GM10266 (cell line): ENCODE measurements at regions not wholly inside any gene's neighbourhood (a gene's known extent, or its start where the extent isn't known, plus 50 kb on each side); places are given as distances from the start of the nearest gene placed in this dataset.

Source experiments
- DNase-seq: peaks from one replicate; pipeline ENCODE4 v3.0.0; 2012; ENCODE audit errors: extremely low spot score
- CTCF ChIP-seq: IDR thresholded peaks from 2 replicates; pipeline ENCODE4 v1.5.1; 2012; ENCODE audit warnings: mild to moderate bottlenecking, low read depth; ENCODE audit not compliant: control insufficient read depth, insufficient read depth; ENCODE audit errors: missing control alignments

DNA sequence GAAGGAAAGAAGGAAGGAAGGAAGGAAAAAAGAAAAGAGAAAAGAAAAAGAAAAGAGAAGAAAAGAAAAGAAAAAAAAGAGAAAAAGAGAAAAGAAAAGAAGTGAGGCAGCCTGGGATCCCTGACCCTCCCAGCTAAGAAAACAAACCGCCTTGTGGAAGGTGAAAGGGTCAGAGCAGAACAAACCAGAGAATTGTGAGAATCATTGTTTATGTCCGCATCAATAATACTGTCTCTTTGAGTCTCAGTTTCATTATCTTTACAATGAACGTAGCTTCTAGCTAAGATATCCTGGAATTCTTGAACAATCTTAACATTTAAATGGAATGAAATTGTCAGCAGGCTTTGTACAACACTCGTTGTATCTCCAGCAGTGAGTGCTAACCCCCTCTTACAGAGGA is 66.4 kb upstream of the SERP2 start:
- TF ChIP-seq CTCF = no peak
- no peak for DNase-seq

- DNase-seq = no peak
- no peak for TF ChIP-seq CTCF
Measured at GRCh38 chr13:44307844-44308243, 65.8 kb upstream of the SERP2 start.

GRCh38 chr13:44308352-44308751 is 65.3 kb upstream of the SERP2 start:
- no peak for TF ChIP-seq CTCF
- no peak for DNase-seq

DNA sequence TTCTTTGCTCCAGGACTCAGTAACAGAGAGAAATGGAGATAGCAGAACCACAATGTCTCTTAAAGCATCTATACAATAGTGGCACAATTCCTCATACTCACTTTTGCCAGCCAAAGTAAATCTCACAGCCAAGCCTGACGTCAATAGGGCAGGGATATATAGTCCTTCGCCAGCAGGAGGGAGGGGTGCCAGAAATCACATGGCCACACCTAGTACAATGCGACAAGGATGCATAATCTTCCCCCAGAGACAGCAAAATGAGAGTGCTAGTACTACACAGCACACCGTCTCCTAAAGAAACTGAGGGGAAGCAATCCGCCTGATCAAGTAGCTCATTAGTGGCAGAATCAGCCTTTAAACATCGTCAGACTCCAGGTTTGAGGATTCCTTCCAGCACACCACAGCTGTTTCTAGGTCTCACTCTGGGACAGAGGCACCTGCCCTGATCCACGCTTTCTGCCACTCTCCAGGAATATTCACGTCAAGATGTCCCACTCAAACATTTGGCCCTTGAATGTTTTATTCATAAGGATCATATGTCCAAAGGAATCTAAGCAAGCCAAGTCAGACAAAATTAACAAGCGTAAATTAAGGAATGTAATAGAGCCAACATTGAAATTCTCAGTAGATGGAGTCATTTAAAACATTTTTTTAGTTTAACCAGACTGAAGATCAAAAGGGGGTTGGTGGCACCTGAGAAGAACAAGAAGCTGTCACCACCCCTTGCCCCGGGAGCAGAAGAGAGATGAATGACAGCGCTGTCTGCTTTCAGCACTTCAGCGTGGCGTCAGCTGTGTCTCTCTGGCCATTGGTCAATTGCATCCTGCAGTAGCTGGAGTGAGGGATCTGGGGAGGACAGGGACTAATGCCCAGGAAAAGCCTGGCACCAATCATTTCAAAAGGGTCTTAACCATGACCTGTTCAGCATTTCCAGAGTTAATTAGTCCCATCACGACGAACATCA is 63.5 kb upstream of the SERP2 start:
- no peak for DNase-seq

DNA sequence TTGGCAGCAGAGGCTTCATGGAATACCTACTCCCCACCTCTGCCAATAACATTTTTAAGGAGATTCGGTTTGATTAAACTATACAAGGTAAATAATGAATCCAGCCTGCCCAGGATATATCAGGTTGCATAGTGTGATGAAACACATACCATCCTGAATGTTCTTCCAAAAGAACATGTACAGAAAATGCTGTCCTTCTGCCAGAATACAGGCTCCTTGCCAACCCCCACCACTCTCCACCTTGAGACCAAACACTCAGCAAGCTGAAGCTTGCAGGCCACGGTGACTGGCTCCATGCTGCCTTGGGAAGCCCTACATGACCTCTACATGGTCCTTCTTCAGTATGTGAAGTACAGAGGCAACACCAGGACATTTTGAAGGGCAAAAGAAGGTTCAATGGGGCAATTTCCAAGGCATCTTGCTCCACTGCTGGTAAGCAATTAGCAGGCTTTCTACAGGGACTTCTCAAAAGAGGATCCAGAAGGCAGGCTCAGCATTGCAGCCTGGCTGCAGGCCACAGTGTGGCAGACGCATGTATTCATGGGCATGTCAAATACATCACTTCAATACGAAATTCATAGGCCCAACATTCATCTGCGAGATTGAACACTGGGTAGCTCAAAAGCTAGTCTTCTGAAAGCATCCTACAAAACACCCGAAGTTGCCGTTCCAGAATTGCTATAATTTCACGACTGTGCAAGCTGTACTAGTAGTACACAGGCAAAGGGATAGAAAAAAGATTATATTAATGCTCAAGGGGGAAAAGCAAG is 62.4 kb upstream of the SERP2 start:
- TF ChIP-seq CTCF = no peak
- no peak for DNase-seq

More for the DNA sequence above, 63.5 kb upstream of the SERP2 start:
- no peak for TF ChIP-seq CTCF

- DNase-seq = no peak
- no peak for TF ChIP-seq CTCF
Measured at GRCh38 chr13:44312131-44312530, 61.5 kb upstream of the SERP2 start.
